OCI-LY1 (cell line): ENCODE measurements at regions not wholly inside any gene's neighbourhood (a gene's known extent, or its start where the extent isn't known, plus 50 kb on each side); places are given as distances from the start of the nearest gene placed in this dataset.

Source experiments
- H2AFZ ChIP-seq: fragments of 200-600 bp; sonication (generic), shearing (Covaris generic); 2 replicates; pipeline ENCODE4 v1.6.0; 2014; ENCODE audit warnings: antibody characterized with exemption, mild to moderate bottlenecking, low read length
- H3F3A ChIP-seq: fragments of 200-600 bp; sonication (generic), shearing (Covaris generic); 2 replicates; pipeline ENCODE4 v1.6.0; 2014; ENCODE audit warnings: mild to moderate bottlenecking, antibody characterized with exemption, low read length, moderate library complexity; ENCODE audit not compliant: insufficient read depth
- H3K27ac ChIP-seq: fragments of 200-600 bp; sonication (generic); 2 replicates; pipeline ENCODE4 v1.5.1; 2014; ENCODE audit warnings: low read length, mixed run types, mild to moderate bottlenecking, low read depth; ENCODE audit not compliant: poor library complexity, severe bottlenecking
- H3K27me3 ChIP-seq: fragments of 200-600 bp; sonication (generic); 2 replicates; pipeline ENCODE4 v1.6.0; 2014; ENCODE audit warnings: antibody characterized with exemption, mild to moderate bottlenecking, low read length, moderate library complexity; ENCODE audit not compliant: insufficient read depth
- H3K36me3 ChIP-seq: fragments of 200-600 bp; sonication (generic); 2 replicates; pipeline ENCODE4 v1.6.1; 2014; ENCODE audit warnings: mild to moderate bottlenecking, antibody characterized with exemption, low read length, moderate library complexity, mixed read lengths; ENCODE audit not compliant: insufficient read depth
- H3K4me1 ChIP-seq: fragments of 200-600 bp; sonication (generic); 2 replicates; pipeline ENCODE4 v1.5.1; 2014; ENCODE audit warnings: mild to moderate bottlenecking, low read length, moderate library complexity; ENCODE audit not compliant: insufficient read depth, severe bottlenecking
- H3K4me2 ChIP-seq: fragments of 200-600 bp; sonication (generic), shearing (Covaris generic); 2 replicates; pipeline ENCODE4 v1.6.1; 2014; ENCODE audit warnings: low read length
- H3K4me3 ChIP-seq: fragments of 200-600 bp; sonication (generic); 2 replicates; pipeline ENCODE4 v1.5.1; 2014; ENCODE audit warnings: low read length, low read depth, mild to moderate bottlenecking, mixed read lengths; ENCODE audit not compliant: poor library complexity, severe bottlenecking
- H3K79me2 ChIP-seq: fragments of 200-600 bp; shearing (Covaris generic); 2 replicates; pipeline ENCODE4 v1.6.1; 2016; ENCODE audit warnings: mixed run types, low read length, mixed read lengths; ENCODE audit not compliant: insufficient read depth
- H3K9ac ChIP-seq: fragments of 200-600 bp; sonication (generic), shearing (Covaris generic); 2 replicates; pipeline ENCODE4 v1.6.1; 2014; ENCODE audit warnings: mild to moderate bottlenecking, low read length, mixed read lengths
- H3K9me2 ChIP-seq: fragments of 200-600 bp; sonication (generic), shearing (Covaris generic); 2 replicates; pipeline ENCODE4 v1.6.1; 2014; ENCODE audit warnings: low read depth, mild to moderate bottlenecking, low read length, mixed read lengths
- H3K9me3 ChIP-seq: fragments of 200-600 bp; shearing (Covaris generic); 2 replicates; pipeline ENCODE4 v1.6.1; 2014; ENCODE audit warnings: low read length, mixed read lengths
- H4K20me1 ChIP-seq: fragments of 200-600 bp; sonication (generic), shearing (Covaris generic); 2 replicates; pipeline ENCODE4 v1.6.0; 2016; ENCODE audit warnings: mild to moderate bottlenecking, low read length; ENCODE audit not compliant: insufficient read depth
- CTCF ChIP-seq: fragments of 200-600 bp; sonication (generic), shearing (Covaris generic); IDR thresholded peaks from 2 replicates; pipeline ENCODE4 v1.5.1; 2017; ENCODE audit warnings: mild to moderate bottlenecking, antibody characterized with exemption, low read length, moderate library complexity, mixed read lengths
- EZH2 ChIP-seq: fragments of 200-600 bp; sonication (generic), shearing (Covaris generic); IDR thresholded peaks from 2 replicates; pipeline ENCODE4 v1.8.0; 2017; ENCODE audit warnings: borderline replicate concordance, mixed run types, mild to moderate bottlenecking, antibody characterized with exemption, low read length, moderate library complexity, mixed read lengths

GRCh38 chr12:92276276-92276675, 130.6 kb upstream of the BTG1 start:
- no peak for TF ChIP-seq CTCF
- TF ChIP-seq EZH2 = no peak
- no peak overlapping the region for H3K27ac ChIP-seq
- no peaks in the 10 kb centered on the region for H3K36me3 ChIP-seq
- H3K9ac ChIP-seq = no peak overlapping the region
- no peak overlapping the region for H3K4me2 ChIP-seq
- H3F3A ChIP-seq = no peaks in the 10 kb centered on the region
- H3K79me2 ChIP-seq = no peaks in the 10 kb centered on the region
- no peak overlapping the region for H2AFZ ChIP-seq
- no peaks in the 10 kb centered on the region for H3K4me1 ChIP-seq
- no peaks in the 10 kb centered on the region for H3K9me2 ChIP-seq
- no peaks in the 10 kb centered on the region for H3K27me3 ChIP-seq
- no peak overlapping the region for H3K4me3 ChIP-seq
- no peaks in the 10 kb centered on the region for H4K20me1 ChIP-seq
- no peaks in the 10 kb centered on the region for H3K9me3 ChIP-seq

GRCh38 chr12:92275443-92276154, 130.0 kb upstream of the BTG1 start:
- H3K27me3 ChIP-seq = no peaks in the 10 kb centered on the region
- TF ChIP-seq CTCF (no peak), EZH2 (no peak)

GRCh38 chr12:92273076-92273475, 127.4 kb upstream of the BTG1 start:
- no peaks in the 10 kb centered on the region for H3K9me2 ChIP-seq
- no peaks in the 10 kb centered on the region for H3F3A ChIP-seq
- no peak overlapping the region for H3K27ac ChIP-seq
- H3K4me3 ChIP-seq = no peak overlapping the region
- no peak for TF ChIP-seq CTCF
- TF ChIP-seq EZH2 = no peak
- no peak overlapping the region for H2AFZ ChIP-seq
- H3K79me2 ChIP-seq = no peaks in the 10 kb centered on the region
- no peaks in the 10 kb centered on the region for H3K27me3 ChIP-seq
- no peaks in the 10 kb centered on the region for H3K4me1 ChIP-seq
- H4K20me1 ChIP-seq = no peaks in the 10 kb centered on the region
- no peaks in the 10 kb centered on the region for H3K9me3 ChIP-seq
- H3K36me3 ChIP-seq = no peaks in the 10 kb centered on the region
- H3K9ac ChIP-seq = no peak overlapping the region
- H3K4me2 ChIP-seq = no peak overlapping the region

More at GRCh38 chr12:92275443-92276154, 130.0 kb upstream of the BTG1 start:
- no peak overlapping the region for H3K27ac ChIP-seq
- H3K9me2 ChIP-seq = no peaks in the 10 kb centered on the region
- H3K79me2 ChIP-seq = no peaks in the 10 kb centered on the region
- H3K36me3 ChIP-seq = no peaks in the 10 kb centered on the region
- H3K4me2 ChIP-seq = no peak overlapping the region
- no peaks in the 10 kb centered on the region for H3F3A ChIP-seq
- H3K9ac ChIP-seq = no peak overlapping the region
- no peaks in the 10 kb centered on the region for H3K4me1 ChIP-seq
- H2AFZ ChIP-seq = no peak overlapping the region
- H3K9me3 ChIP-seq = no peaks in the 10 kb centered on the region
- no peaks in the 10 kb centered on the region for H4K20me1 ChIP-seq
- H3K4me3 ChIP-seq = no peak overlapping the region
